OCI-LY7 (cell line): ENCODE measurements at regions not wholly inside any gene's neighbourhood (a gene's known extent, or its start where the extent isn't known, plus 50 kb on each side); places are given as distances from the start of the nearest gene placed in this dataset.

Experiments
- CTCF ChIP-seq: fragments of 200-600 bp; sonication (generic); conservative IDR thresholded peaks from 2 replicates; pipeline ENCODE4 v1.5.1; 2014; ENCODE audit warnings: mild to moderate bottlenecking, antibody characterized with exemption, low read length, moderate library complexity, mixed read lengths
- EZH2phosphoT487 ChIP-seq: fragments of 200-600 bp; sonication (generic); IDR thresholded peaks from 2 replicates; pipeline ENCODE4 v1.6.1; 2018; ENCODE audit warnings: low read depth, borderline replicate concordance, mild to moderate bottlenecking, mixed run types, antibody characterized with exemption, low read length, moderate library complexity, mixed read lengths

GRCh38 chr14:49428076-49428475 lies 158.1 kb downstream of the RPS29 start:
- no peak for TF ChIP-seq CTCF
- TF ChIP-seq EZH2phosphoT487, result no peak
